SU-DHL-6 (cell line): ENCODE measurements at regions not wholly inside any gene's neighbourhood (a gene's known extent, or its start where the extent isn't known, plus 50 kb on each side); places are given as distances from the start of the nearest gene placed in this dataset.

ENCODE experiments used
- CTCF ChIP-seq: fragments of 200-600 bp; sonication (generic); IDR thresholded peaks from one replicate; pipeline ENCODE4 v1.5.1; 2017; ENCODE audit warnings: antibody characterized with exemption, mild to moderate bottlenecking, low read length, moderate library complexity; ENCODE audit not compliant: insufficient read depth, poor library complexity, severe bottlenecking
- EZH2phosphoT487 ChIP-seq: fragments of 200-600 bp; sonication (generic), shearing (Covaris generic); conservative IDR thresholded peaks from 2 replicates; pipeline ENCODE4 v1.6.1; 2018; ENCODE audit warnings: mild to moderate bottlenecking, antibody characterized with exemption, low read length, moderate library complexity, mixed read lengths

GRCh38 chr2:126399001-126399400 is 257.0 kb upstream of the GYPC start:
- no peak for TF ChIP-seq CTCF
- no peak for TF ChIP-seq EZH2phosphoT487
